Keratinocyte (primary cell): ENCODE measurements at regions not wholly inside any gene's neighbourhood (a gene's known extent, or its start where the extent isn't known, plus 50 kb on each side); places are given as distances from the start of the nearest gene placed in this dataset.

Source experiments
- EZH2 ChIP-seq: IDR thresholded peaks from one replicate; pipeline ENCODE4 v1.6.1; 2012; ENCODE audit warnings: inconsistent platforms, mild to moderate bottlenecking, low read length, moderate library complexity
- TF ChIP-seq, protein P1 (sequence below), 3 experiments: IDR thresholded peaks in 1 of 3; conservative IDR thresholded peaks in 1 of 3; optimal IDR thresholded peaks in 1 of 3; 2 replicates in 2 of 3; 3 replicates in 1 of 3; pipeline versions ENCODE3 to v1.5.1; 2011; ENCODE audit warnings: low read length in 3 of 3, mild to moderate bottlenecking in 3 of 3, moderate library complexity in 2 of 3, control low read depth in 1 of 3, inconsistent platforms in 1 of 3; ENCODE audit not compliant: insufficient read depth in 2 of 3; ENCODE audit errors: extremely low read depth in 1 of 3

DNA sequence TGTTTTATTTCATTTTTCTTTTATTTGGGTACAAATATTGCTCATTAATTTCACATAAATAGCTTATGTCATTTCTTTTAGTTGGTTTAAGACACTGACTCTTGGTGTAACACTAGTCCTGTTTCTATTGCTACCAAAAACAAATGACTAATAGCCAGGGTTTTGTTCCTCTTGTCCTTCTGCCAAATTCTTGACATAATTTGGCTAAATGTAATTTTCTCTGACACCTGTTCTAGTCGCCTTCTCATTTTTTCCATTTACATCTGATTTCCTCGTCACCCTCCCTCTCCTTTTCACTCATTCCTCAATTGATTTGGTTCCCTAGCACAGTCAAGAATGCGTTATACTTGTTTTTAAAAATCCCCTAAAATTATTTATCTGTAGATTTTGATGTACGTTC is 1718.7 kb downstream of the EFNB2 start:
- TF ChIP-seq, protein P1, sequence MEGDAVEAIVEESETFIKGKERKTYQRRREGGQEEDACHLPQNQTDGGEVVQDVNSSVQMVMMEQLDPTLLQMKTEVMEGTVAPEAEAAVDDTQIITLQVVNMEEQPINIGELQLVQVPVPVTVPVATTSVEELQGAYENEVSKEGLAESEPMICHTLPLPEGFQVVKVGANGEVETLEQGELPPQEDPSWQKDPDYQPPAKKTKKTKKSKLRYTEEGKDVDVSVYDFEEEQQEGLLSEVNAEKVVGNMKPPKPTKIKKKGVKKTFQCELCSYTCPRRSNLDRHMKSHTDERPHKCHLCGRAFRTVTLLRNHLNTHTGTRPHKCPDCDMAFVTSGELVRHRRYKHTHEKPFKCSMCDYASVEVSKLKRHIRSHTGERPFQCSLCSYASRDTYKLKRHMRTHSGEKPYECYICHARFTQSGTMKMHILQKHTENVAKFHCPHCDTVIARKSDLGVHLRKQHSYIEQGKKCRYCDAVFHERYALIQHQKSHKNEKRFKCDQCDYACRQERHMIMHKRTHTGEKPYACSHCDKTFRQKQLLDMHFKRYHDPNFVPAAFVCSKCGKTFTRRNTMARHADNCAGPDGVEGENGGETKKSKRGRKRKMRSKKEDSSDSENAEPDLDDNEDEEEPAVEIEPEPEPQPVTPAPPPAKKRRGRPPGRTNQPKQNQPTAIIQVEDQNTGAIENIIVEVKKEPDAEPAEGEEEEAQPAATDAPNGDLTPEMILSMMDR (optimal IDR thresholded peaks at IDR 0.05 in 1 of 3, IDR thresholded peaks at IDR 0.05 in 1 of 3, conservative IDR thresholded peaks at IDR 0.05 in 1 of 3; ENCODE audit: extremely low read depth in 1 of 3, insufficient read depth in 2 of 3, low read length in 3 of 3) = no peak
- no peak for TF ChIP-seq EZH2
